ENCODE measurements at regions not wholly inside any gene's neighbourhood (a gene's known extent, or its start where the extent isn't known, plus 50 kb on each side); places are given as distances from the start of the nearest gene placed in this dataset.

DNA sequence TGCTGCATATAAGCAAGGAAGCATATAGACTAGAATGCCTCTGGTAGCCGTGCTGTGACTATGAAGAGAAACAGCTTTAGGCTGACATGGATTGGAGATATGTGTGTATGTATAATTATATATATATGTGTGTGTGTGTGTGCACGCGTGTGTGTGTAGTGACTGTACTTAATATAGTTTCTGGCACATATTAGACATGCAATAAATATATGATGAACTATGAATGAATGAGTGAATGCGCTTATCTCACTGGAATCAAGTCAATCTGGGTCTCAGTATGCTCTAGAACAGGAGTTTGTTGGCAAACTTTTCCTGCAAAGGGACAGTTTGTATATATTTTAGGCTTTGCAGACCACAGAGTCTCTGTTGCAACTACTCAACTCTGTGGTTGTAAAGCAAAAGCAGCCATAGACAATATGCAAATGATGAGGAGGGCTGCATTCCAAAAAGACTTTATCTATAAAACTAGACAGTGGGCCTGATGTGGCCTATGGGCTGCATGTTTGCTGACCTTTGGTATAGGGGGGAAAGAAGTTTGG, 482.9 kb upstream of the USP24 start:
- DNase-seq (ENCODE audit: low read depth in 1 of 2, low spot score in 1 of 2): no peak
- Histone ChIP-seq H3K27me3 (ENCODE audit: insufficient read depth, poor library complexity, severe bottlenecking) (no peaks in the 10 kb centered on the region), H3K27ac (replicated peaks) (no peak overlapping the region), H3K4me3 (replicated peaks; ENCODE audit: insufficient read depth, low read length) (no peak overlapping the region)
- no peak for TF ChIP-seq GABPA (IDR thresholded peaks at IDR 0.05; ENCODE audit: low read depth)
- TF ChIP-seq SPI1 (IDR thresholded peaks at IDR 0.05; ENCODE audit: borderline replicate concordance, low read depth): no peak
- TF ChIP-seq REST (IDR thresholded peaks at IDR 0.05; ENCODE audit: insufficient replicate concordance, low read depth): no peak
- TF ChIP-seq POLR2AphosphoS5 (IDR thresholded peaks at IDR 0.05; ENCODE audit: low read depth): no peak
- TF ChIP-seq CTCF (IDR thresholded peaks at IDR 0.05; ENCODE audit: insufficient read depth, low read length): no peak

DNA sequence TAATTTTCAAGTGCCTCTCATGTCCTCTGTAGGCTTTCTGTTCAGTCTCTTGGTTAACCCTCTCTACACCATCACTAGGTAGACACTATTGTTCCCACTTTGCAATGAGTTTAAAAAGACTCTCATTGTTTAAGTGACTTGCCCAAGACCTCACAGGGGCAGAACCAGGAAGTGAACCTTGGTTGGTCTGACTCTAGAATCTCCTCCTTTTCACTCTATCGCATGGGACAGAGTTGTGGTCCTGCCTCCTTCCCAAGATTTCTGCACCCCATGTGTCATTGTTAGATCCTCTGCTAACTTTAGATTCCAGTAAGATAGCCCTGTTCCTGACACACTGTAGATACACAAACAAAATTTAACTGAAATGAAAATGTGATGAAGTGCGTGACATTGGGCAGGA, 481.7 kb upstream of the USP24 start:
- no peak for TF ChIP-seq REST (IDR thresholded peaks at IDR 0.05; ENCODE audit: insufficient replicate concordance, low read depth)
- TF ChIP-seq CTCF (IDR thresholded peaks at IDR 0.05; ENCODE audit: insufficient read depth, low read length): no peak
- no peak overlapping the region for H3K27ac ChIP-seq (replicated peaks)
- DNase-seq (ENCODE audit: low read depth in 1 of 2, low spot score in 1 of 2): no peak
- H3K27me3 ChIP-seq (ENCODE audit: insufficient read depth, poor library complexity, severe bottlenecking): no peaks in the 10 kb centered on the region
- H3K4me3 ChIP-seq (replicated peaks; ENCODE audit: insufficient read depth, low read length): no peak overlapping the region

DNA sequence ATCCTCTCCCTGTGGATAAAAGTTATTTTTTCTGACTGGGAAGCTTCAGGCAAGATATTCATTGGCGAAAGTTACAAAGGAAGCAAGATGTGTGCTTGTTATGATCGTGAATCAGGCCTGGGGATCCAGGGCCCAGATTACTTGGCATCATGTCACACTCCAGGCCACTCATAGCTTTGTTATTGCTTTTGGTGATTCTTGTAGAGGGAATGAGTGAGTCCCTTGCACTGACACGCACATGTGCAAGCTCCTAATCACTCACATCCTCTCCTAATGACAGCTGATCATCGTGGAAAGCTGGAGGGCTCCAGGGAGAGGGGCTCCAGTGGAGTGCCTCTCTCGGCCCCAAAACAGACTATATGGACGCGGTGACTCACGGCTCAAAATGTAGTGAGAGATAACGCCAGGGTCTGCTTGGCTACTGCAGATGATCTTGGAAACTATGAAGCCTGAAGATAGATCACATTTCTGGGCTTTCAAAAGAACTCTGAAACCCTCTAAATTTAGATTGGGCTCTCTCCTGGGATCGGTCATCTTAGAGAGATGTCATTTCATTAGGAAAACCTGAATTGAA, 481.1 kb upstream of the USP24 start:
- Histone ChIP-seq H3K4me3 (replicated peaks; ENCODE audit: insufficient read depth, low read length) (no peak overlapping the region), H3K27ac (replicated peaks) (no peak overlapping the region), H3K27me3 (ENCODE audit: insufficient read depth, poor library complexity, severe bottlenecking) (no peaks in the 10 kb centered on the region)
- no peak for TF ChIP-seq GABPA (IDR thresholded peaks at IDR 0.05; ENCODE audit: low read depth)
- TF ChIP-seq REST (IDR thresholded peaks at IDR 0.05; ENCODE audit: insufficient replicate concordance, low read depth): no peak
- TF ChIP-seq POLR2AphosphoS5 (IDR thresholded peaks at IDR 0.05; ENCODE audit: low read depth): no peak
- TF ChIP-seq SPI1 (IDR thresholded peaks at IDR 0.05; ENCODE audit: borderline replicate concordance, low read depth): no peak
- TF ChIP-seq CTCF (IDR thresholded peaks at IDR 0.05; ENCODE audit: insufficient read depth, low read length): no peak
- no peak for DNase-seq (ENCODE audit: low read depth in 1 of 2, low spot score in 1 of 2)
